ENCODE measurements at regions not wholly inside any gene's neighbourhood (a gene's known extent, or its start where the extent isn't known, plus 50 kb on each side); places are given as distances from the start of the nearest gene placed in this dataset.

GRCh38 chr1:219490566-219490965 lies 122.3 kb downstream of the ZC3H11B start:
- no peaks in the 10 kb centered on the region for H3K9me3 ChIP-seq
- TF ChIP-seq CTCF (IDR thresholded peaks at IDR 0.05) (no peak), POLR2A (IDR thresholded peaks at IDR 0.05) (no peak)
- WGBS, 4 donors: 85 to 98% (median 89%) methylated on average over 1 of the region's 1 CpG
- no peaks in the 10 kb centered on the region for H3K4me1 ChIP-seq
- H3K36me3 ChIP-seq: no peaks in the 10 kb centered on the region
- no peaks in the 10 kb centered on the region for H3K27me3 ChIP-seq
- H3K4me3 ChIP-seq: no peak overlapping the region
- DNase-seq (no peak), ATAC-seq (no peak)
- H3K27ac ChIP-seq: peak overlapping the region in 1 of 12 donors; percentile 47
- intact Hi-C loops (cut with DNase I): no loop called here

GRCh38 chr1:219489636-219490035 lies 123.3 kb downstream of the ZC3H11B start:
- intact Hi-C loops (cut with DNase I): no loop called here
- no peak for ATAC-seq

GRCh38 chr1:219488275-219488674 lies 124.6 kb downstream of the ZC3H11B start:
- H3K9me3 ChIP-seq: no peaks in the 10 kb centered on the region
- intact Hi-C loops (cut with DNase I): no loop called here

More at GRCh38 chr1:219489636-219490035, 123.3 kb downstream of the ZC3H11B start:
- DNase-seq: no peak
- H3K4me3 ChIP-seq: no peak overlapping the region
- 66 to 80% (median 76%) methylated on average over 2 of the region's 2 CpGs for WGBS, 4 donors
- no peak for TF ChIP-seq POLR2A (IDR thresholded peaks at IDR 0.05)
- TF ChIP-seq CTCF (IDR thresholded peaks at IDR 0.05): no peak
- H3K36me3 ChIP-seq: no peaks in the 10 kb centered on the region
- H3K27me3 ChIP-seq: no peaks in the 10 kb centered on the region
- H3K9me3 ChIP-seq: no peaks in the 10 kb centered on the region
- H3K27ac ChIP-seq: no peak overlapping the region
- no peaks in the 10 kb centered on the region for H3K4me1 ChIP-seq

GRCh38 chr1:219483530-219483929 lies 129.4 kb downstream of the ZC3H11B start:
- WGBS, 4 donors: 82 to 92% (median 89%) methylated on average over 1 of the region's 1 CpG
- no peak for ATAC-seq
- H3K4me3 ChIP-seq: no peak overlapping the region
- TF ChIP-seq CTCF (IDR thresholded peaks at IDR 0.05) (no peak), POLR2A (IDR thresholded peaks at IDR 0.05) (no peak)
- no peaks in the 10 kb centered on the region for H3K36me3 ChIP-seq
- intact Hi-C loops (cut with DNase I): no loop called here
- no peak for DNase-seq
- no peak overlapping the region for H3K27ac ChIP-seq
- H3K9me3 ChIP-seq: no peaks in the 10 kb centered on the region
- no peaks in the 10 kb centered on the region for H3K4me1 ChIP-seq
- no peaks in the 10 kb centered on the region for H3K27me3 ChIP-seq

More at GRCh38 chr1:219488275-219488674, 124.6 kb downstream of the ZC3H11B start:
- no peaks in the 10 kb centered on the region for H3K36me3 ChIP-seq
- no peak for TF ChIP-seq CTCF (IDR thresholded peaks at IDR 0.05)
- no peak for TF ChIP-seq POLR2A (IDR thresholded peaks at IDR 0.05)
- WGBS, 4 donors: 72 to 74% (median 74%) methylated on average over 1 of the region's 1 CpG
- H3K27ac ChIP-seq: no peak overlapping the region
- H3K27me3 ChIP-seq: no peaks in the 10 kb centered on the region
- ATAC-seq: no peak
- no peak overlapping the region for H3K4me3 ChIP-seq
- no peaks in the 10 kb centered on the region for H3K4me1 ChIP-seq
- no peak for DNase-seq

Measured in heart left ventricle (tissue), 16 donors.